Common myeloid progenitor, CD34-positive (primary cell): ENCODE measurements at regions not wholly inside any gene's neighbourhood (a gene's known extent, or its start where the extent isn't known, plus 50 kb on each side); places are given as distances from the start of the nearest gene placed in this dataset.

Source experiments
- CTCF ChIA-PET: fragments of 350-600 bp; sonication (Branson Sonifier 250); formaldehyde crosslinking; loops from one replicate; lab custom pipeline; 2021; ENCODE audit warnings: antibody characterized with exemption; lab: Charles Lee
- POLR2A ChIA-PET: fragments of 350-600 bp; sonication (Branson Sonifier 250); formaldehyde crosslinking; loops from one replicate; lab custom pipeline; 2021; ENCODE audit warnings: antibody characterized with exemption; lab: Charles Lee
- DNase-seq, 3 donors: peaks; one replicate each; pipeline versions ENCODE4 v3.0.0 to v3.0.0-alpha.2; 2013
- H3K27ac ChIP-seq, 2 experiments: 1 replicate in 1 of 2; 2 replicates in 1 of 2; pipeline ENCODE4 v1.7.0; 2013; ENCODE audit warnings: inconsistent platforms in 2 of 2, low read length in 2 of 2, mild to moderate bottlenecking in 2 of 2, low read depth in 1 of 2, moderate library complexity in 1 of 2; ENCODE audit not compliant: severe bottlenecking in 2 of 2, insufficient read depth in 1 of 2, poor library complexity in 1 of 2
- H3K27me3 ChIP-seq, 5 experiments: replicated peaks in 2 of 5; 1 replicate in 3 of 5; 2 replicates in 2 of 5; pipeline versions ENCODE4 v1.6.1 to v1.7.0; 2013; ENCODE audit warnings: low read length in 4 of 5, mild to moderate bottlenecking in 2 of 5, moderate library complexity in 2 of 5, inconsistent platforms in 1 of 5; ENCODE audit not compliant: insufficient read depth in 5 of 5, control insufficient read depth in 4 of 5
- H3K36me3 ChIP-seq, 4 experiments: 1 replicate in 2 of 4; 2 replicates in 2 of 4; pipeline versions ENCODE4 v1.6.1 to v1.7.0; 2013; ENCODE audit warnings: low read length in 3 of 4, control low read depth in 1 of 4, mild to moderate bottlenecking in 1 of 4; ENCODE audit not compliant: control insufficient read depth in 4 of 4, insufficient read depth in 4 of 4
- H3K4me1 ChIP-seq, 4 experiments: 1 replicate in 3 of 4; 2 replicates in 1 of 4; pipeline versions ENCODE4 v1.6.1 to v1.7.1; 2013; ENCODE audit warnings: low read length in 3 of 4, mild to moderate bottlenecking in 3 of 4, control low read depth in 1 of 4, inconsistent platforms in 1 of 4, moderate library complexity in 1 of 4; ENCODE audit not compliant: control insufficient read depth in 4 of 4, insufficient read depth in 4 of 4; ENCODE audit errors: control extremely low read depth in 1 of 4
- H3K4me3 ChIP-seq, 7 experiments: 1 replicate in 4 of 7; 2 replicates in 3 of 7; pipeline versions ENCODE4 v1.5.1 to v1.7.0; 2013; ENCODE audit warnings: mild to moderate bottlenecking in 7 of 7, low read length in 6 of 7, moderate library complexity in 6 of 7, inconsistent platforms in 2 of 7, low read depth in 2 of 7, control low read depth in 1 of 7; ENCODE audit not compliant: insufficient read depth in 4 of 7, control insufficient read depth in 1 of 7; ENCODE audit errors: extremely low read depth in 1 of 7
- H3K9me3 ChIP-seq, 5 experiments: 1 replicate in 4 of 5; 2 replicates in 1 of 5; pipeline versions ENCODE4 v1.6.1 to v1.7.1; 2013; ENCODE audit warnings: low read length in 4 of 5, mild to moderate bottlenecking in 2 of 5, inconsistent platforms in 1 of 5, low read depth in 1 of 5, moderate library complexity in 1 of 5; ENCODE audit not compliant: control insufficient read depth in 4 of 5, insufficient read depth in 2 of 5; ENCODE audit errors: control extremely low read depth in 1 of 5
- WGBS: methylation state at CpG from one replicate; pipeline ENCODE4 v1.1.5; 2013; ENCODE audit not compliant: insufficient coverage; 5-methylcytosine and 5-hydroxymethylcytosine counted together

DNA sequence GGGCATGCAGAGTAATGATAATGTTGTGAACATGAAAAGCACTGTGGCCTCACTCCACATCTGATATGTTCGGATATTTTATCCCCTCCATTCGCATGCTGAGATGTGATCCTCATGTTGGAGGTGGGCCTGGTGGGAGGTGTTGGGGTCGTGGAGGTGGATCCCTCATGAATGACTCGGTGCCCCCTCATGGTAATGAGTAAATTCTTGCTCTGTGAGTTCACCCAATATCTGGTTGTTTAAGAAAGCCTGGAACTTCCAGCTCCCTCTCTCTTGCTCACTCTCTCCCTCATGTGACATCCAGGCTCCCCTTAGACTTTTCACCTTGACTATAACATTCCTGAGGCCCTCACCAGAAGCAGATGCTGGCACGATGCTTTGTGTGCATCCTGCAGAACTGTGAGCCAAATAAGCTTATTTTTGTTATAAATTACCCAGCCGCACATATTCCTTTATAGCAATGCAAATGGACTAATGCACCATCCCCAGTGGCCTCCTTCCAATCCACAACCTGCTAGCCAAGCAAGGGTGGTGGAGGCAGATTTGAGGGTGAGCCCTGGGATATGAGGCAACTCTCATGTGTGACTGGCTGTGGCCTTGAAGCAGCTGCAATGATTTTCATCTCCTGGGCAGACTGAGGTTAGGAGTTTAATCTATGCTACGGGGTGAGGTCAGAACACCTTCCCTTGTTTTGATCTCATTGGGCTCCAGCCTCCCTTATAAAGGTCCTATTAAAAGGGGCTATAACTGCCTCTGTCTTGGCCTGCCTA lies 276.5 kb downstream of the ETS1 start:
- no peak for DNase-seq
- no peaks in the 10 kb centered on the region for H3K27me3 ChIP-seq
- no peak overlapping the region for H3K27ac ChIP-seq
- 100% methylated on average over 5 of the region's 7 CpGs for WGBS
- ChIA-PET POLR2A (interaction anchor here (0.6 kb wide), 1 partner anchor 12 kb away, joined by 3 read pairs; no protein-coding TSS in a partner anchor), CTCF (no interaction called here)
- no peaks in the 10 kb centered on the region for H3K36me3 ChIP-seq
- H3K9me3 ChIP-seq = peaks cover 0 to 18% (median 4%) of the 10 kb centered on the region in 5 experiments
- no peak overlapping the region for H3K4me3 ChIP-seq
- H3K4me1 ChIP-seq = no peaks in the 10 kb centered on the region

GRCh38 chr11:128310005-128310404 lies 277.4 kb downstream of the ETS1 start:
- Histone ChIP-seq H3K27me3 (no peaks in the 10 kb centered on the region), H3K9me3 (peaks cover 0 to 14% (median 4%) of the 10 kb centered on the region in 5 experiments), H3K4me1 (peaks cover 0 to 2% (median 0%) of the 10 kb centered on the region in 4 experiments), H3K36me3 (no peaks in the 10 kb centered on the region), H3K27ac (no peak overlapping the region), H3K4me3 (no peak overlapping the region)
- POLR2A ChIA-PET = no interaction called here
- CTCF ChIA-PET = no interaction called here
- 97% methylated on average over 3 of the region's 3 CpGs for WGBS
- no peak for DNase-seq

GRCh38 chr11:128308794-128309193 lies 278.6 kb downstream of the ETS1 start:
- Histone ChIP-seq H3K27ac (no peak overlapping the region), H3K4me1 (peaks cover 0 to 2% (median 0%) of the 10 kb centered on the region in 4 experiments), H3K4me3 (no peak overlapping the region), H3K36me3 (no peaks in the 10 kb centered on the region), H3K27me3 (no peaks in the 10 kb centered on the region), H3K9me3 (peaks cover 0 to 2% (median 0%) of the 10 kb centered on the region in 5 experiments)
- 91% methylated on average over 2 of the region's 3 CpGs for WGBS
- DNase-seq = no peak
- ChIA-PET POLR2A (no interaction called here), CTCF (interaction anchor here (1.9 kb wide), 1 partner anchor 9 kb away, joined by 4 read pairs; no protein-coding TSS in a partner anchor)

DNA sequence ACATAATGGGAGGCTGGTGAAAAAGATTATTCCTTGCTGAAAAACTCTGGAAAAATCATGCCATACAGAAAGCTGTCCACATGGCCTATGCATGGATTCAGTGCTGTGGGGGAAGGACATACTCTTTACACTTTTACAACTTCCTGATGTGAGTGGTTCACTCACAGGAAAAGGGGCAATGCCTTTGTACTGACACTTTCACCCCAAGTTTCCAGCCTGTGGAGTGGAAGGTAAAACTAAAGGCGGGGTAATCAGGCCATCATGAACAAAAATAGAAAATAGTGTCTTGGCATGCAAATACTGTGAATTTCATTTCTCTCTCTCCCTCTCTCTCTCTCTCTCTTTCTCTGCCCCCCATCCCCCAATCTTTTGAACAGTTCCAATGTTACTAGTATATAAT lies 281.8 kb downstream of the ETS1 start:
- H3K4me1 ChIP-seq = peaks cover 0 to 14% (median 3%) of the 10 kb centered on the region in 4 experiments
- H3K4me3 ChIP-seq = no peak overlapping the region
- H3K27me3 ChIP-seq = no peaks in the 10 kb centered on the region
- H3K27ac ChIP-seq = no peak overlapping the region
- WGBS = no CpG with 5 or more reads among the region's 1 CpG
- no peaks in the 10 kb centered on the region for H3K9me3 ChIP-seq
- no peaks in the 10 kb centered on the region for H3K36me3 ChIP-seq
- CTCF ChIA-PET = no interaction called here
- POLR2A ChIA-PET = no interaction called here
- no peak for DNase-seq

- Histone ChIP-seq H3K4me1 (peaks cover 0 to 14% (median 3%) of the 10 kb centered on the region in 4 experiments), H3K27ac (no peak overlapping the region)
- POLR2A ChIA-PET = no interaction called here
Observed at GRCh38 chr11:128304666-128305485, 282.5 kb downstream of the ETS1 start.

DNA sequence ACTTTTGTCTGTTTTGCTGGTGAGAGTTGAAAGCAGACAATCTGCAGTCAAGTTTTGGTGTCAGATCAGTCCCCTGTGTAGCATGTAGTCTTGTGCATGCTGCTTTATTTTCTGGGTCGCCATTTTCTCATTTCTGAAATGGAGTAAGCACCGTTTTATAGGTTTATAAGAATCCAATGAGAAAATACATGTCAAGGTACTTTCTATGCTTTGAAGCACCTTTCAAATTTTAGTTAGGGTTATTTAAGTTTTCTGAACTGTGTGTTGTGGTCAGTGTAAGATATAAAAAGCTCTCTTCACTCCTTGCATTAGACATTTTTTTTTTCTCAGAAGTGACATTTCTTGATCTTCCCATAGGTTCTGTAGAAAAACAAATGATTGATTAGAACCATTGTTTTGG lies 283.2 kb downstream of the ETS1 start:
- H3K9me3 ChIP-seq = no peaks in the 10 kb centered on the region
- no peak overlapping the region for H3K4me3 ChIP-seq
- peaks cover 0 to 14% (median 3%) of the 10 kb centered on the region in 4 experiments for H3K4me1 ChIP-seq
- no peaks in the 10 kb centered on the region for H3K36me3 ChIP-seq
- ChIA-PET POLR2A (interaction anchor here (0.6 kb wide), 1 partner anchor 9 kb away, joined by 8 read pairs; no protein-coding TSS in a partner anchor), CTCF (no interaction called here)
- no peaks in the 10 kb centered on the region for H3K27me3 ChIP-seq
- no peak for DNase-seq
- 100% methylated on average over 1 of the region's 2 CpGs for WGBS
- H3K27ac ChIP-seq = no peak overlapping the region

More at GRCh38 chr11:128304666-128305485, 282.5 kb downstream of the ETS1 start:
- DNase-seq = no peak
- H3K36me3 ChIP-seq = no peaks in the 10 kb centered on the region
- H3K27me3 ChIP-seq = no peaks in the 10 kb centered on the region
- WGBS = 100% methylated on average over 2 of the region's 8 CpGs
- H3K4me3 ChIP-seq = no peak overlapping the region
- CTCF ChIA-PET = no interaction called here
- no peaks in the 10 kb centered on the region for H3K9me3 ChIP-seq
